SK-N-SH treated with all-trans-retinoic acid at 6 μM for 48 hours (cell line): ENCODE measurements at regions not wholly inside any gene's neighbourhood (a gene's known extent, or its start where the extent isn't known, plus 50 kb on each side); places are given as distances from the start of the nearest gene placed in this dataset.
A peak's percentile ranks its signal among the peaks of the same experiment; 100 is the strongest.
"Not testable (repeated sequence)": the region's sequence is repeated elsewhere in the genome, so short reads cannot be mapped to it uniquely, and the experiment has no call there.

Experiments
- ATAC-seq: fragments of 200-7000 bp; cut with Tn5 transposase; 3 replicates; pipeline ENCODE4 v1.9.1; 2020; ENCODE audit warnings: mild to moderate bottlenecking, moderate library complexity
- BACH2 ChIP-seq: fragments of 250-450 bp; sonication (Bioruptor Pico); IDR thresholded peaks from 2 replicates; pipeline ENCODE4 v1.9.0; 2021; ENCODE audit warnings: mild to moderate bottlenecking, borderline replicate concordance
- CREB5 ChIP-seq: fragments of 250-450 bp; sonication (Bioruptor Pico); IDR thresholded peaks from 2 replicates; pipeline ENCODE4 v1.5.1; 2020; ENCODE audit warnings: low read depth, mild to moderate bottlenecking, moderate library complexity
- CSDC2 ChIP-seq: fragments of 250-450 bp; sonication (Bioruptor Pico); IDR thresholded peaks from 2 replicates; pipeline ENCODE4 v1.5.0; 2020; ENCODE audit warnings: mild to moderate bottlenecking, moderate library complexity
- CSRNP3 ChIP-seq: fragments of 250-450 bp; sonication (Bioruptor Pico); IDR thresholded peaks from 2 replicates; pipeline ENCODE4 v1.5.1; 2021; ENCODE audit warnings: mild to moderate bottlenecking, moderate library complexity
- ESRRG ChIP-seq: fragments of 250-450 bp; sonication (Bioruptor Pico); IDR thresholded peaks from 2 replicates; pipeline ENCODE4 v1.6.1; 2021; ENCODE audit warnings: mild to moderate bottlenecking
- GLIS3 ChIP-seq: fragments of 250-450 bp; sonication (Bioruptor Pico); IDR thresholded peaks from 2 replicates; pipeline ENCODE4 v1.5.0; 2020; ENCODE audit warnings: mild to moderate bottlenecking, moderate library complexity
- ISL1 ChIP-seq: fragments of 250-450 bp; sonication (Bioruptor Pico); IDR thresholded peaks from 2 replicates; pipeline ENCODE4 v2.1.2; 2022; ENCODE audit warnings: mild to moderate bottlenecking, moderate library complexity
- OSR1 ChIP-seq: fragments of 250-450 bp; sonication (Bioruptor Pico); IDR thresholded peaks from 2 replicates; pipeline ENCODE4 v1.8.0; 2022; ENCODE audit warnings: moderate library complexity, mild to moderate bottlenecking, inconsistent platforms
- PATZ1 ChIP-seq: fragments of 250-450 bp; sonication (Bioruptor Pico); IDR thresholded peaks from 2 replicates; pipeline ENCODE4 v1.8.0; 2020; ENCODE audit warnings: mild to moderate bottlenecking, moderate library complexity, borderline replicate concordance
- PPARA ChIP-seq: fragments of 250-450 bp; sonication (Bioruptor Pico); IDR thresholded peaks from 2 replicates; pipeline ENCODE4 v1.5.0; 2020; ENCODE audit warnings: mild to moderate bottlenecking, borderline replicate concordance
- RARB ChIP-seq: fragments of 250-450 bp; sonication (Bioruptor Pico); IDR thresholded peaks from 2 replicates; pipeline ENCODE4 v1.8.0; 2021; ENCODE audit warnings: mild to moderate bottlenecking, moderate library complexity
- SNAI2 ChIP-seq: fragments of 250-450 bp; sonication (Bioruptor Pico); IDR thresholded peaks from 2 replicates; pipeline ENCODE4 v1.5.0; 2020; ENCODE audit warnings: mild to moderate bottlenecking, moderate library complexity
- TCF4 ChIP-seq: fragments of 250-450 bp; sonication (Bioruptor Pico); IDR thresholded peaks from 2 replicates; pipeline ENCODE4 v1.8.0; 2021; ENCODE audit warnings: mild to moderate bottlenecking, moderate library complexity, borderline replicate concordance
- TOX ChIP-seq: fragments of 250-450 bp; sonication (Bioruptor Pico); IDR thresholded peaks from 2 replicates; pipeline ENCODE4 v1.8.0; 2021; ENCODE audit warnings: mild to moderate bottlenecking, moderate library complexity, borderline replicate concordance
- TSHZ2 ChIP-seq: fragments of 250-450 bp; sonication (Bioruptor Pico); IDR thresholded peaks from 2 replicates; pipeline ENCODE4 v1.5.0; 2020; ENCODE audit warnings: mild to moderate bottlenecking, moderate library complexity
- ZC3H10 ChIP-seq: fragments of 250-450 bp; sonication (Bioruptor Pico); IDR thresholded peaks from 2 replicates; pipeline ENCODE4 v1.5.1; 2021; ENCODE audit warnings: mild to moderate bottlenecking, moderate library complexity
- ZFP30 ChIP-seq: fragments of 450-650 bp; formaldehyde crosslinking; IDR thresholded peaks from 2 replicates; pipeline ENCODE4 v1.5.0; 2022; ENCODE audit warnings: mild to moderate bottlenecking, moderate library complexity
- ZNF565 ChIP-seq: fragments of 450-650 bp; formaldehyde crosslinking; conservative IDR thresholded peaks from 2 replicates; pipeline ENCODE4 v1.5.0; 2020; ENCODE audit warnings: low read depth, mild to moderate bottlenecking, moderate library complexity
- ZNF70 ChIP-seq: fragments of 450-650 bp; formaldehyde crosslinking; IDR thresholded peaks from 2 replicates; pipeline ENCODE4 v1.5.0; 2020; ENCODE audit warnings: mild to moderate bottlenecking, moderate library complexity
- ZNF8 ChIP-seq: fragments of 450-650 bp; formaldehyde crosslinking; IDR thresholded peaks from 2 replicates; pipeline ENCODE4 v1.5.0; 2020; ENCODE audit warnings: mild to moderate bottlenecking, moderate library complexity
- TF ChIP-seq, protein P1 (sequence below): fragments of 250-450 bp; sonication (Bioruptor Pico); IDR thresholded peaks from 2 replicates; pipeline ENCODE4 v1.8.0; 2021; ENCODE audit warnings: low read depth, mild to moderate bottlenecking, moderate library complexity, borderline replicate concordance

GRCh38 chr2:39879001-39879400 lies 99.9 kb upstream of the THUMPD2 start:
- TF ChIP-seq ZNF8 (CRISPR knock-in tag): peak; percentile 68
- TF ChIP-seq, all 23 proteins: peak for 1; not testable (repeated sequence) for 22
- ATAC-seq: not testable (repeated sequence)

DNA sequence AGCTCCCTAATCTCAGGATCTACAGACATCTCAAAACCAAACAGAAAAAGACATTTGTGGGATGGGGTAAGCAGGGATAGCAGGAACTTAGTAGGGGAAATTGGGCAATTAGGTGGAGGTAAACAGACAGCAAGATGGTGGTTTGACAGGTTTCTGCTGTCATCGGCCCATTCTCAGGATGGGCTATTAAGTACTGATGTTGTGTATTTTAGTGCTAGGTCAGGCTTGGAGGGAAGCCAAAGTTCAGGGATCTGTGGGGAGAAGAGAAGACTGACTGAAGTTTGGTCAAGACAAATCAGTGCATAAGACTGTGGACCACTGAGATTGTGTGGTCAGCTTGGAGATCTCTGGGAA lies 96.8 kb upstream of the THUMPD2 start:
- TF ChIP-seq ZNF8 (CRISPR knock-in tag): no peak
- TF ChIP-seq PATZ1 (CRISPR knock-in tag): no peak
- TF ChIP-seq ZFP30 (CRISPR knock-in tag): no peak
- TF ChIP-seq TOX: no peak
- no peak for TF ChIP-seq TSHZ2 (CRISPR knock-in tag)
- TF ChIP-seq TCF4 (CRISPR knock-in tag): no peak
- no peak for TF ChIP-seq OSR1
- TF ChIP-seq CREB5: no peak
- no peak for TF ChIP-seq ZNF565
- TF ChIP-seq ZNF70 (CRISPR knock-in tag): no peak
- no peak for TF ChIP-seq SNAI2 (CRISPR knock-in tag)
- TF ChIP-seq, protein P1, sequence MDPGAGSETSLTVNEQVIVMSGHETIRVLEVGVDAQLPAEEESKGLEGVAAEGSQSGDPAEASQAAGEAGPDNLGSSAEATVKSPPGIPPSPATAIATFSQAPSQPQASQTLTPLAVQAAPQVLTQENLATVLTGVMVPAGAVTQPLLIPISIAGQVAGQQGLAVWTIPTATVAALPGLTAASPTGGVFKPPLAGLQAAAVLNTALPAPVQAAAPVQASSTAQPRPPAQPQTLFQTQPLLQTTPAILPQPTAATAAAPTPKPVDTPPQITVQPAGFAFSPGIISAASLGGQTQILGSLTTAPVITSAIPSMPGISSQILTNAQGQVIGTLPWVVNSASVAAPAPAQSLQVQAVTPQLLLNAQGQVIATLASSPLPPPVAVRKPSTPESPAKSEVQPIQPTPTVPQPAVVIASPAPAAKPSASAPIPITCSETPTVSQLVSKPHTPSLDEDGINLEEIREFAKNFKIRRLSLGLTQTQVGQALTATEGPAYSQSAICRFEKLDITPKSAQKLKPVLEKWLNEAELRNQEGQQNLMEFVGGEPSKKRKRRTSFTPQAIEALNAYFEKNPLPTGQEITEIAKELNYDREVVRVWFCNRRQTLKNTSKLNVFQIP (CRISPR knock-in tag): no peak
- TF ChIP-seq CSRNP3 (CRISPR knock-in tag): no peak
- ATAC-seq: no peak

- no peak for TF ChIP-seq ZC3H10
- no peak for TF ChIP-seq BACH2 (CRISPR knock-in tag)
- no peak for TF ChIP-seq ESRRG (CRISPR knock-in tag)
- TF ChIP-seq PATZ1 (CRISPR knock-in tag): no peak
- TF ChIP-seq TCF4 (CRISPR knock-in tag): no peak
- TF ChIP-seq RARB (CRISPR knock-in tag): no peak
- no peak for TF ChIP-seq ISL1 (CRISPR knock-in tag)
- TF ChIP-seq CSDC2: no peak
- TF ChIP-seq PPARA (CRISPR knock-in tag): no peak
- no peak for TF ChIP-seq GLIS3 (CRISPR knock-in tag)
- ATAC-seq: no peak
These were observed 96.3 kb upstream of the THUMPD2 start for GRCh38 chr2:39875182-39875913.
